ENCODE measurements at regions not wholly inside any gene's neighbourhood (a gene's known extent, or its start where the extent isn't known, plus 50 kb on each side); places are given as distances from the start of the nearest gene placed in this dataset.

- DNase-seq, result no peak
Observed at GRCh38 chr11:119903389-119903788, 174.4 kb upstream of the NECTIN1 start.

GRCh38 chr11:119902656-119903231, 173.7 kb upstream of the NECTIN1 start:
- DNase-seq, result no peak

DNA sequence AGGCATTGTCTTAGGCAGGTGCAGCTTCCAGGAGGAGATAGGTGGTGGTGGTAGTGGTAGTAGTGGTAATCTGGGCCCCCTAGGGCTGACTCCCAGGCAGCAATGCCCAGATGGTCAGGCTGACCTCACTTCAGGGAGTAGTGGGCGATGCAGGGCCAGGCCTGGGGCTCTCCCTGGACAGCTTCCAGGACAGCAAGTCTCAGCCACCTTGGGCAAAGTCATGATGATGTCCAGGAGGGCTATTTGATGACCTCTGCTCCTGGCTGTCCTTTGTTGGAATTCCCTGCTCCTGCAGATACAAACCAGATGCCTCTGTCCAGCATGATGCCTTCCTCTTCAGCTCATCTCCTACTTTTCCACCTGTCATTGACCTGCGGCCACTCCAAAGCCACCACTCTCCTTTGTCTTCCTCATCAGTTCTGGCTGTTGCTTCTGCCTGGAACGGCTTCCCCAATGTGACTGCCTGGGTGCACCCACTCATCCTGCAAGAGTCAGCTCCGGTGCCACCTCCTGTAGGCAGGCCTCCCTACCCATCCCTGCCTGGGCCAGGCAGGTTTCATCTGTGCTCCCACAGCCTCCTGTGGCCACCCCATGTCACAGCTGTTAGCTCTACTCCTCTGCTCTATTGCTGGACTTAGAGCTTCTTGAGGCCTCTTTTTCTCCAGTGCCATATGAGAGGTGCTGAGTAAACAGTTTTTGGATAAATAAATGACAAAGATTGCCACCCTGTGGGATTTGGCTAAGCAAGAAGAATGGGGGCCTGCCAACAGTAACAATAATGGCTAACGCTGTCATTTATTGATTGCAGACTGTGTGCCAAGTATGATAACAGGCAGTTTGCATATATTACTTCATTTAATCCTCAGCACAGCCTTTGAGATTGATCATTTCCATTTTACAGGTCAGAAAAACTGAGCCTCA, 172.9 kb upstream of the NECTIN1 start:
- DNase-seq, result no peak

GRCh38 chr11:119899997-119900396, 171.0 kb upstream of the NECTIN1 start:
- no peak for DNase-seq

GRCh38 chr11:119897576-119897975, 168.6 kb upstream of the NECTIN1 start:
- DNase-seq, result no peak

DNA sequence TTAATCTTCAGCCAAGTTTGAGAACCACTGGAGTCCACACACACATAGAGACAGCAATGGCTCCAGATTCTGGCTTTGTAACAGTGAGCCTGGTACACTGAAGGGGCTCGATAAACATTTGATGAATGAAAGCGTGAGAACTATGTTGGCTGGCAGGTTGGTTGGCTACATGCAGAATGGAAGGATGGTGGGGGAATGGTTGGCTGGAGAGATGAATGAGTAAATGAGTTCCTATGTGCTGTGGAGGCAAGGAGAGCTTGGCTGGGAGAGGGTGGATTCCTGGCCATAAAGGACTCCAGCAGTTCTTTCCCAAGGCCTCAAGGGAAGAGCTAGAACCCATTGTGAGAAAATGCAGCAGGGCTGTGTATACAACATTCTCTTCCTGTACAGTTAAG, 168.0 kb upstream of the NECTIN1 start:
- no peak for DNase-seq

GRCh38 chr11:119896387-119897045, 167.5 kb upstream of the NECTIN1 start:
- no peak for DNase-seq

DNA sequence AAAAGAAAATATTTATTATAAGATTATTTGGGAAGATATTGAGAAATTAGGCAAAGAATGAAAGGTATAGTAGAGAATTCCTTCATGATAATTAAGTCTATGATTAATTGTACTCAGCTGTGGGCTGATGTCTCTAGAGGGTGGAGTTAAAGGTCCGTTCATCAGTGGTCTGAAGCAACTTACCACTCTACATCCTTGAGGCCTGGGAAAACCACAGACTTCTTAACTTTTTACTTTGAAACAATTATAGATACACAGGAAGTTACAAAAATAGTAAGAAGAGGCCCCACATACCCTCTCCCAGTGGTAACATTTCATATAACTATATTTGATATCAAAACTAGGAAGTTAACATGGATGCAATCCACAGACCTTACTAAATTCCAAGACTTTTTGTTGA, 167.0 kb upstream of the NECTIN1 start:
- DNase-seq, result no peak

DNA sequence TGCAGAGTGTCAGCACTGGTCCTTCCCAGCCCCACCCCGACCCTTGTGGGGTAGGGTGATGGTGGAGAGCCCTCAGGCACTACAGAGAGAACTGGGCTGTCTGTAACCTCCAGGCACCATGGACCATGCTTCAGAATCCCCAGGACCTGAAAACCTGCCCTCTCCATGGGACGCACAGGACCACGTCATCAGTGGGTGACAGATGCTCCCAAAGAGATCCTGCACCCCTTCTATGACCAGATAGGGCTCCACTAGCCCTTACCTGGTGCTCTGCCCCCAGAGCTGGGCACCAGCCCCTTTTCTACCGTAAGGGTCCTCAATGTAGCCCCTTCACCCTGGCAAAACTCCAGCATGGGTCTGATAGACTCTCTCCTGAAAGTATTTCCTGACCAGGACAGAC, 165.9 kb upstream of the NECTIN1 start:
- no peak for DNase-seq

GRCh38 chr11:119892311-119892808, 163.4 kb upstream of the NECTIN1 start:
- DNase-seq, result no peak

GRCh38 chr11:119891055-119891768, 162.2 kb upstream of the NECTIN1 start:
- no peak for DNase-seq

DNA sequence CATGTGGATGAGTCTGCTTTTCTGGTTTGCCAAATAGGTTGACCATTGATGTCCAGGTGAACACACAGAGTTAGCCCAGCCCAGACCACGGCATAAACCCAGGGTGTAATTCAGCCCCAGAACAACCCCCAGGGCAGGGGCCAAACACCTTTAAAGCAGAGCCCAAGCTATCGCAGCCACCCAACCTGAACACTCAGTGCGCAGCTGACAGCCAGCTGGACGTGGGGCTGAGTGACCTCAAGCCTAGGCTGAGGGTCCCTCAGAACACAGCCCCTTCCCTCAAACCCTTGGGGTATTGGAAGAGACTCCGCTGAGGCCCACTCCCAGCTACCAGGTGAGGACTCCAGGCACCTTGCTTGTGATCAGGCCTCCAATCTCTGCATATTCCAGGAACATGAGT, 161.5 kb upstream of the NECTIN1 start:
- no peak for DNase-seq

GRCh38 chr11:119889728-119890280, 160.8 kb upstream of the NECTIN1 start:
- no peak for DNase-seq

GRCh38 chr11:119889111-119889510, 160.1 kb upstream of the NECTIN1 start:
- no peak for DNase-seq

DNA sequence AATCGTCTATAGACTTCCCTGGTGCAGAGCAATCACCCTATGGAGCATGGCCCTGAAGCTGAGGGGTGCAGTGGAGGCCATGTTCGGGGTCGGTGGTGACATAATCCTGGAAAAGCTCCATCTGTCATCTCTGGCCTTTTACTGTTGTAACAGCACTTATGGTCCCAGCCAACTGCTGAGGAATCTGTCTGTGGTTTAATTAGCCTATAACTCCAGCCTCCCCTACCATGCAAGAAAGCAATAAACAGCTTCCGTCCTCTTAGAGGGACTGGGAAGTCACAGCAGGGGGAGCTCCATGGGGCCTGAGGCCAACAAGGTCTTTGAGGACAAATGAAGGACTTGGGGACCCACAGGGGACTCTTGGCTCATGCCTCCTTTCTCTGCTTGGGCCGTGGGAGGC, 159.1 kb upstream of the NECTIN1 start:
- DNase-seq, result no peak

DNA sequence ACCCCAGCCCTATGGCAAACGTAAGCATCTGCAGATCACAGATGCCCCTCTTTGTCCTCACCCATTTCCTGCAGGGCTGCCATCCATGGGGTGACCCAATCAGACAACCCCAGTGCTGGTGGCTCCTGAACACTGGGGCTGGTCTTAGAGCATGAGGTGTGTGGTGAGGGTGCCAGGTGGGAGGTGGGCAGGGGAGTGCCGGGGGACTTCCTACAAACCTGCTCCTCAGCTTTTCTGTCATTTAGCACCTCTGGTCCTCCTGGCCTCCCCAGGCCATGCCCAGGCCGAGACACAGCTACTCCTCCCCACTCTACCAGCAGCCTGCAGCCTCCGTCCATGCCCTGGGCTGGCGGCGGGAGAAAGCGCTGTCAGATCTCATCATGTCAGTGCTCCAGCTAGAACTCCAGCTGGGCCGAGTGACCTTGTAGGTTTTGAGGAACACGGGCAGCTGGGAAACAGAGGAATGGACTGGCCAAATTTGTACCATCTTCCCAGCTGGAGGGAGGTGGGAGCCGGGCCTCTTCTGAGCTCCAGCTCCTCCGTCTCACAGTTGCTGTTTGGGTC, 157.7 kb upstream of the NECTIN1 start:
- no peak for DNase-seq

GRCh38 chr11:119885861-119886567, 157.0 kb upstream of the NECTIN1 start:
- no peak for DNase-seq

DNA sequence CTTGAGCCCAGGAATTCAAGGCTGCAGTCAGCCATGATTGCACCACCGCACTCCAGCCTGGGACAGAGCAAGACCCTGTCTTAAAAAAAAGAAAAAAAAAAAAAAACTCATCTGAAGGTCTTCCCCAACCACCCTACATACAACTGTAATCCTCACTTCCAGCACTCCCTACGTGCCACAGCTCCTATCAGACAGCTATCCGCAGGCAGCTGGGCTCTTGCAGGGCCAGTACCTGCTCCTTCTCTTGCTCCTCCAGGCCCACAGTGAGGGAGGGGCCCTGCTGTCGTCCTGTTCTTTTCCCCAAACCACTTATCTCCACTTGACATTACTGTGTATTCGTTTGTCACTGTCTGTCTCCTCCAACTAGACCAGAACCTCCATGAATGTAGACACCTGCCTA, 156.1 kb upstream of the NECTIN1 start:
- DNase-seq, result no peak

- DNase-seq, result no peak
Observed at GRCh38 chr11:119882316-119882715, 153.3 kb upstream of the NECTIN1 start.

DNA sequence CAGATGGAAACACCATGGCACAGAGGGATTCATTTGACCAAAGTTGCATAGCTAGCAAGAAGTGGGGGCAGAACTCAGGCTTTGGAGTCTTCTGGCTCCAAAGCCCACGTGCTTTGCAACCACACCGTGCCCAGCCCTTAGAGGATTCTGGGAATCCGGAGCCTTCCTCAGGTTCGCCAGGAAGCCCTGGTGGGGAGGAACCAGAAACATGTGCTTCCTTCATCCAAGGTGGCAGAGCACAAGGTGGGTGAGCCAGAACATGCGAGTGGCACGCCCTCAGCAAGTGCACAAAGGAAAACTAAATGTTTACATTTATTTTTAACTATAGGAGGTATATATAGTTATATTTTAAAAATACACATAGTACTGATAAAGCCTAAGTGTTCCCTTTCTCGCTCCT, 151.9 kb upstream of the NECTIN1 start:
- no peak for DNase-seq

- DNase-seq, result no peak
Observed at GRCh38 chr11:119880143-119880542, 151.1 kb upstream of the NECTIN1 start.

GRCh38 chr11:119878990-119879389, 150.0 kb upstream of the NECTIN1 start:
- DNase-seq, result no peak

Data from EL (cell line).